Astrocyte of the hippocampus (primary cell): ENCODE measurements at regions not wholly inside any gene's neighbourhood (a gene's known extent, or its start where the extent isn't known, plus 50 kb on each side); places are given as distances from the start of the nearest gene placed in this dataset.

Source experiments
- DNase-seq: peaks from one replicate; pipeline ENCODE4 v3.0.0; 2011; ENCODE audit warnings: low read depth, low spot score

GRCh38 chr18:28541934-28542333, 365.0 kb upstream of the CDH2 start:
- DNase-seq: no peak

- peak; percentile 4 for DNase-seq
Observed at GRCh38 chr18:28541276-28541930, 364.5 kb upstream of the CDH2 start.

GRCh38 chr18:28529644-28530043, 352.7 kb upstream of the CDH2 start:
- no peak for DNase-seq

GRCh38 chr18:28526196-28526595, 349.3 kb upstream of the CDH2 start:
- DNase-seq: no peak

- no peak for DNase-seq
Observed at GRCh38 chr18:28523758-28524475, 347.0 kb upstream of the CDH2 start.

GRCh38 chr18:28522236-28522635, 345.3 kb upstream of the CDH2 start:
- no peak for DNase-seq

- no peak for DNase-seq
Observed at GRCh38 chr18:28519997-28520396, 343.1 kb upstream of the CDH2 start.

- no peak for DNase-seq
Observed at GRCh38 chr18:28514699-28515098, 337.8 kb upstream of the CDH2 start.

GRCh38 chr18:28512357-28512756, 335.4 kb upstream of the CDH2 start:
- DNase-seq: peak; percentile 11

- peak; percentile 52 for DNase-seq
Observed at GRCh38 chr18:28511413-28511821, 334.5 kb upstream of the CDH2 start.

- DNase-seq: no peak
Observed at GRCh38 chr18:28510210-28510609, 333.3 kb upstream of the CDH2 start.

- no peak for DNase-seq
Observed at GRCh38 chr18:28504066-28504465, 327.1 kb upstream of the CDH2 start.

GRCh38 chr18:28494151-28494550, 317.2 kb upstream of the CDH2 start:
- DNase-seq: no peak

GRCh38 chr18:28485918-28486317, 309.0 kb upstream of the CDH2 start:
- DNase-seq: no peak

GRCh38 chr18:28485210-28485801, 308.4 kb upstream of the CDH2 start:
- no peak for DNase-seq

GRCh38 chr18:28478531-28478930, 301.6 kb upstream of the CDH2 start:
- no peak for DNase-seq

- DNase-seq: no peak
Observed at GRCh38 chr18:28476302-28476701, 299.4 kb upstream of the CDH2 start.

GRCh38 chr18:28469946-28470345, 293.0 kb upstream of the CDH2 start:
- no peak for DNase-seq

- no peak for DNase-seq
Observed at GRCh38 chr18:28468901-28469300, 292.0 kb upstream of the CDH2 start.

GRCh38 chr18:28466204-28466603, 289.3 kb upstream of the CDH2 start:
- DNase-seq: no peak

- DNase-seq: no peak
Observed at GRCh38 chr18:28459587-28459986, 282.7 kb upstream of the CDH2 start.

- no peak for DNase-seq
Observed at GRCh38 chr18:28458751-28459150, 281.8 kb upstream of the CDH2 start.

- no peak for DNase-seq
Observed at GRCh38 chr18:28457784-28458183, 280.9 kb upstream of the CDH2 start.
